ENCODE measurements at regions not wholly inside any gene's neighbourhood (a gene's known extent, or its start where the extent isn't known, plus 50 kb on each side); places are given as distances from the start of the nearest gene placed in this dataset.

DNA sequence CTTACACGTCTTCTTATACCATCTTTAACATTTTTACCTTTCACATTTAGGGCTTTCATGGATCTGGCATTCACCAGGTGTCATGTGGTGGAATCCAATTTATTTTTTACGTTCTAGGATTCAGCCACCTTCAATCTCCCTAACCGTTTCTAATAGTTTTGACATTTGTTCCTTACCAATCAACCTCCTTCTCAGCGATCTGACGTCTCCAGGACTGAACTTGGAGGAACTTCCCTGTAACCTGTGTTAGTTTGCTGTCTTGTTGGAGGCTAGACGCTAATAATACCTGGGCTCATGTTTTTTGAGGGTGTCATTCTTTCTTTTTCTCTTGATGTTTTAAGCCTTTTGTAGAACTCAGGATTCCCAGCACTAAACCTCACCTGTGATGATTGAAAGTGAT is 351.6 kb downstream of the THBS2 start:
- Histone ChIP-seq H3K23ac (ENCODE audit: low read depth, low read length) (no peak overlapping the region), H3K4me3 (ENCODE audit: insufficient read depth, low read depth, low read length) (no peak overlapping the region), H3K27ac (ENCODE audit: insufficient read depth, low read length) (no peak overlapping the region), H2AFZ (replicated peaks; ENCODE audit: low read length, poor library complexity) (no peak overlapping the region), H3K9me1 (ENCODE audit: insufficient read depth, low read length) (no peaks in the 10 kb centered on the region), H3K9me3 (ENCODE audit: control insufficient read depth, insufficient read depth, low read length) (peaks cover under 1% of the 10 kb centered on the region; the same call in 1 of the 2 replicates), H3K4me1 (ENCODE audit: control insufficient read depth, insufficient read depth, low read length) (no peaks in the 10 kb centered on the region), H3K56ac (ENCODE audit: extremely low read depth, insufficient read depth, low read length) (no peak overlapping the region), H3K14ac (replicated peaks; ENCODE audit: low read depth, low read length) (no peak overlapping the region), H3K27me3 (ENCODE audit: control insufficient read depth, insufficient read depth, low read length) (peaks cover 2% of the 10 kb centered on the region; the same call in 1 of the 2 replicates), H4K8ac (ENCODE audit: low read depth in 2 of 2, low read length in 2 of 2) (no peak overlapping the region), H2BK120ac (ENCODE audit: low read depth, low read length) (no peak overlapping the region), H3K18ac (ENCODE audit: low read depth, low read length) (no peak overlapping the region), H2AK5ac (ENCODE audit: low read depth, low read length) (no peak overlapping the region), H3K9ac (ENCODE audit: low read depth, low read length) (no peak overlapping the region), H3K4ac (ENCODE audit: low read depth, low read length) (no peak overlapping the region), H2BK15ac (ENCODE audit: low read depth, low read length) (no peak overlapping the region), H4K91ac (ENCODE audit: insufficient read depth, low read depth, low read length) (no peak overlapping the region), H4K20me1 (ENCODE audit: insufficient read depth, low read length) (no peaks in the 10 kb centered on the region), H2BK5ac (ENCODE audit: low read depth, low read length, poor library complexity, severe bottlenecking) (no peak overlapping the region), H3K4me2 (ENCODE audit: low read depth, low read length) (no peak overlapping the region), H2AK9ac (replicated peaks; ENCODE audit: low read depth, low read length, poor library complexity) (no peak overlapping the region), H4K5ac (ENCODE audit: low read depth, low read length) (no peak overlapping the region), H3K79me1 (ENCODE audit: low read depth in 1 of 2, low read length in 2 of 2) (no peaks in the 10 kb centered on the region), H3K36me3 (ENCODE audit: control insufficient read depth, insufficient read depth, low read length) (no peaks in the 10 kb centered on the region), H2BK20ac (ENCODE audit: low read depth, low read length) (no peak overlapping the region)
- in situ Hi-C loops (cut with MboI; ENCODE audit: low sequenced_read_pairs) (no loop called here), dilution Hi-C loops (cut with HindIII; ENCODE audit: low sequenced_read_pairs, unreplicated experiment) (no loop called here), intact Hi-C loops (cut with micrococcal nuclease) (no loop called here)
- ATAC-seq (ENCODE audit: low read depth): no peak
- WGBS, 2 experiments (ENCODE audit: extremely low coverage in 2 of 2, insufficient read length in 1 of 2): 100% methylated on average over 1 of the region's 6 CpGs; no CpG with 5 or more reads in 1 of the 2 experiments
- ChIA-PET POLR2A (ENCODE audit: unreplicated experiment) (no interaction called here), CTCF (no interaction called here)
- no TSS peak for BruUV-seq (replicated peaks)
- TF ChIP-seq MAFK (IDR thresholded peaks at IDR 0.05; ENCODE audit: low read depth, low read length): no peak
- no peak for TF ChIP-seq POLR2A (IDR thresholded peaks at IDR 0.05; ENCODE audit: low read depth, low read length)
- TF ChIP-seq, protein P1, sequence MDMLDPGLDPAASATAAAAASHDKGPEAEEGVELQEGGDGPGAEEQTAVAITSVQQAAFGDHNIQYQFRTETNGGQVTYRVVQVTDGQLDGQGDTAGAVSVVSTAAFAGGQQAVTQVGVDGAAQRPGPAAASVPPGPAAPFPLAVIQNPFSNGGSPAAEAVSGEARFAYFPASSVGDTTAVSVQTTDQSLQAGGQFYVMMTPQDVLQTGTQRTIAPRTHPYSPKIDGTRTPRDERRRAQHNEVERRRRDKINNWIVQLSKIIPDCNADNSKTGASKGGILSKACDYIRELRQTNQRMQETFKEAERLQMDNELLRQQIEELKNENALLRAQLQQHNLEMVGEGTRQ (IDR thresholded peaks at IDR 0.05; ENCODE audit: low read depth, low read length): no peak
- TF ChIP-seq CHD1 (IDR thresholded peaks at IDR 0.05; ENCODE audit: low read depth, low read length): no peak
- no peak for TF ChIP-seq BHLHE40 (IDR thresholded peaks at IDR 0.05; ENCODE audit: low read depth, low read length)
- no peak for TF ChIP-seq RCOR1 (IDR thresholded peaks at IDR 0.05; ENCODE audit: insufficient replicate concordance, low read length)
- no peak for TF ChIP-seq CEBPB (IDR thresholded peaks at IDR 0.05; ENCODE audit: low read depth, low read length)
- TF ChIP-seq MXI1 (IDR thresholded peaks at IDR 0.05; ENCODE audit: borderline replicate concordance, low read depth, low read length): no peak
- no peak for TF ChIP-seq RAD21 (IDR thresholded peaks at IDR 0.05; ENCODE audit: low read length)
- TF ChIP-seq, protein P2, sequence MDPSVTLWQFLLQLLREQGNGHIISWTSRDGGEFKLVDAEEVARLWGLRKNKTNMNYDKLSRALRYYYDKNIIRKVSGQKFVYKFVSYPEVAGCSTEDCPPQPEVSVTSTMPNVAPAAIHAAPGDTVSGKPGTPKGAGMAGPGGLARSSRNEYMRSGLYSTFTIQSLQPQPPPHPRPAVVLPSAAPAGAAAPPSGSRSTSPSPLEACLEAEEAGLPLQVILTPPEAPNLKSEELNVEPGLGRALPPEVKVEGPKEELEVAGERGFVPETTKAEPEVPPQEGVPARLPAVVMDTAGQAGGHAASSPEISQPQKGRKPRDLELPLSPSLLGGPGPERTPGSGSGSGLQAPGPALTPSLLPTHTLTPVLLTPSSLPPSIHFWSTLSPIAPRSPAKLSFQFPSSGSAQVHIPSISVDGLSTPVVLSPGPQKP (IDR thresholded peaks at IDR 0.05; ENCODE audit: borderline replicate concordance, low read depth, low read length): no peak
- TF ChIP-seq SMC3 (IDR thresholded peaks at IDR 0.05; ENCODE audit: low read depth, low read length): no peak
- no peak for DNase-seq
